Right lobe of liver (tissue), 6 donors: ENCODE measurements at regions not wholly inside any gene's neighbourhood (a gene's known extent, or its start where the extent isn't known, plus 50 kb on each side); places are given as distances from the start of the nearest gene placed in this dataset.

Source experiments
- ATAC-seq, 4 donors: fragments of 200-7000 bp; cut with Tn5 transposase; one replicate each; pipeline ENCODE4 v1.9.1; 2020; ENCODE audit warnings: mild to moderate bottlenecking in 4 of 4, moderate library complexity in 4 of 4
- DNase-seq, 3 donors: peaks; one replicate each; pipeline ENCODE4 v3.0.0-alpha.2; 2020
- H3K27ac ChIP-seq, 3 donors: fragments of 200-600 bp; one replicate each; pipeline ENCODE4 v1.8.0; 2022
- H3K27me3 ChIP-seq, 2 donors: fragments of 200-600 bp; one replicate each; pipeline ENCODE4 v1.8.0; 2022
- H3K36me3 ChIP-seq, 4 donors: fragments of 200-600 bp; sonication (generic) in 1 of 4; one replicate each; pipeline versions ENCODE4 v1.5.1 to v1.8.0; 2017 to 2022; ENCODE audit warnings: control low read depth in 1 of 4
- H3K4me1 ChIP-seq, 4 donors: fragments of 200-600 bp; sonication (generic) in 1 of 4; one replicate each; pipeline versions ENCODE4 v1.5.1 to v1.8.0; 2017 to 2022; ENCODE audit warnings: control low read depth in 1 of 4
- H3K4me3 ChIP-seq, 3 donors: fragments of 200-600 bp; one replicate each; pipeline ENCODE4 v1.8.0; 2022
- H3K9me3 ChIP-seq, 4 donors: fragments of 200-600 bp; sonication (generic) in 1 of 4; one replicate each; pipeline versions ENCODE4 v1.5.1 to v1.8.0; 2017 to 2022; ENCODE audit warnings: control low read depth in 1 of 4
- POLR2A ChIP-seq: fragments of 450-650 bp; IDR thresholded peaks from one replicate; pipeline ENCODE4 v1.6.1; 2017; ENCODE audit warnings: antibody characterized with exemption, mild to moderate bottlenecking
- WGBS: methylation state at CpG from one replicate; pipeline ENCODE4 v1.1.6; 2018; ENCODE audit warnings: low coverage, low lambda C conversion rate; ENCODE audit not compliant: insufficient coverage; ENCODE audit errors: missing lambda C conversion rate; 5-methylcytosine and 5-hydroxymethylcytosine counted together
- intact Hi-C, 2 donors: fragments of 100-400 bp; cut with DNase I; formaldehyde crosslinking; loops; one replicate each; pipeline versions ENCODE4 v1.11.2 to v1.14.1; 2022
- TF ChIP-seq, protein P1 (sequence below), 4 donors: fragments of 200-600 bp in 3 of 4; fragments of 450-650 bp in 1 of 4; IDR thresholded peaks; one replicate each; pipeline versions ENCODE4 v1.5.1 to v1.8.0; 2016 to 2022; ENCODE audit warnings: antibody characterized with exemption in 4 of 4, mild to moderate bottlenecking in 2 of 4
- donor health status: DM: no; HTN: yes; CAD: no.
- donor health status: DM: no; HTN: no; CAD: no.
- donor health status: DM: no; HTN: no; CAD: no.
- donor health status: DM: no; HTN: yes; CAD: no.
- donor health status: DM: no; HTN: yes; CAD: no.

DNA sequence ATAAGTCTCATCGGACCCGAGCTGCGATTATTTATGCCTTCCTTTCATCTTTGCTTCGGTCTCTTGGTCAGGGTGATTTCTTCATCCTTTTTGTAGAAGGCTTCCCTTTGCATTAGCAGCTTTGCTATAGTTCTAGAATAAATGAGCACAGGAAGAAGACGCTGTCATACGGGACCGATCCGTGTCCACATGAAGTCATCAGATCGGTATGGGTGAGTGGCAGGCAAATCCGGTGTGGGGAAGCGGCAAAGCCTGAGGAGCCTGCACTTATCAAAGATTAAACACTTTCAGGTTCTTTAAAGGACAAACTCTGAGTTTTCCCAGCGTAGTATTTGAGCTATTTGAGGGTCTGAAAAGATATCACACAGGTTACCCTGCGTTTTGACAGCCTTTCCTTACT, 119.3 kb downstream of the IRS2 start:
- intact Hi-C loops: no loop called here
- H3K27me3 ChIP-seq: no peaks in the 10 kb centered on the region
- no peaks in the 10 kb centered on the region for H3K9me3 ChIP-seq
- H3K4me1 ChIP-seq: peaks cover 0 to 8% (median 0%) of the 10 kb centered on the region in 4 donors
- no peaks in the 10 kb centered on the region for H3K36me3 ChIP-seq
- ATAC-seq: no peak
- H3K4me3 ChIP-seq: no peak overlapping the region
- 64% methylated on average over 13 of the region's 13 CpGs for WGBS
- no peak overlapping the region for H3K27ac ChIP-seq
- DNase-seq: no peak
- no peak for TF ChIP-seq POLR2A
- TF ChIP-seq, protein P1, sequence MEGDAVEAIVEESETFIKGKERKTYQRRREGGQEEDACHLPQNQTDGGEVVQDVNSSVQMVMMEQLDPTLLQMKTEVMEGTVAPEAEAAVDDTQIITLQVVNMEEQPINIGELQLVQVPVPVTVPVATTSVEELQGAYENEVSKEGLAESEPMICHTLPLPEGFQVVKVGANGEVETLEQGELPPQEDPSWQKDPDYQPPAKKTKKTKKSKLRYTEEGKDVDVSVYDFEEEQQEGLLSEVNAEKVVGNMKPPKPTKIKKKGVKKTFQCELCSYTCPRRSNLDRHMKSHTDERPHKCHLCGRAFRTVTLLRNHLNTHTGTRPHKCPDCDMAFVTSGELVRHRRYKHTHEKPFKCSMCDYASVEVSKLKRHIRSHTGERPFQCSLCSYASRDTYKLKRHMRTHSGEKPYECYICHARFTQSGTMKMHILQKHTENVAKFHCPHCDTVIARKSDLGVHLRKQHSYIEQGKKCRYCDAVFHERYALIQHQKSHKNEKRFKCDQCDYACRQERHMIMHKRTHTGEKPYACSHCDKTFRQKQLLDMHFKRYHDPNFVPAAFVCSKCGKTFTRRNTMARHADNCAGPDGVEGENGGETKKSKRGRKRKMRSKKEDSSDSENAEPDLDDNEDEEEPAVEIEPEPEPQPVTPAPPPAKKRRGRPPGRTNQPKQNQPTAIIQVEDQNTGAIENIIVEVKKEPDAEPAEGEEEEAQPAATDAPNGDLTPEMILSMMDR (IDR thresholded peaks at IDR 0.05): no peak

DNA sequence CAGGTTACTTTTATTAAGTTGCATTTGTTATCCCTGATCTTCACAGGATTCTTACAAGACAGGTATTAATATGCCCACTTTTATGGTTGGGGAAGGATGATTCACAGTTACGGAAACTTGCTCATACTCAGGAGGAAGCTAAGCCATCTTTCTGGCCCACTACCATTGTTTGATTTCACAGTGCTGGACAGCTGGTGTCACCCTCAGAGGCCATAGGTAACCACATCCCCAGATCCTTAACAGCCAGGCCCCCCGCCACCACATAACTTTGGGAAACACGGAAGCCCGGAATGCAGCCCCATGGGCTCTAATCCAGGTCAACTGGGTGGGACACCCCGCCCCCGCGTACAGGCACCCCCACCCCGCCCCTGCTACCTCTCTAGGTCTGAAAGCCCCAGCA, 119.7 kb downstream of the IRS2 start:
- Histone ChIP-seq H3K27ac (no peak overlapping the region), H3K27me3 (no peaks in the 10 kb centered on the region), H3K9me3 (no peaks in the 10 kb centered on the region), H3K4me1 (peaks cover 0 to 8% (median 0%) of the 10 kb centered on the region in 4 donors), H3K4me3 (no peak overlapping the region), H3K36me3 (no peaks in the 10 kb centered on the region)
- 59% methylated on average over 2 of the region's 8 CpGs for WGBS
- DNase-seq: no peak
- no peak for ATAC-seq
- intact Hi-C loops: no loop called here
- TF ChIP-seq POLR2A: no peak
- TF ChIP-seq, protein P1 (IDR thresholded peaks at IDR 0.05): no peak

DNA sequence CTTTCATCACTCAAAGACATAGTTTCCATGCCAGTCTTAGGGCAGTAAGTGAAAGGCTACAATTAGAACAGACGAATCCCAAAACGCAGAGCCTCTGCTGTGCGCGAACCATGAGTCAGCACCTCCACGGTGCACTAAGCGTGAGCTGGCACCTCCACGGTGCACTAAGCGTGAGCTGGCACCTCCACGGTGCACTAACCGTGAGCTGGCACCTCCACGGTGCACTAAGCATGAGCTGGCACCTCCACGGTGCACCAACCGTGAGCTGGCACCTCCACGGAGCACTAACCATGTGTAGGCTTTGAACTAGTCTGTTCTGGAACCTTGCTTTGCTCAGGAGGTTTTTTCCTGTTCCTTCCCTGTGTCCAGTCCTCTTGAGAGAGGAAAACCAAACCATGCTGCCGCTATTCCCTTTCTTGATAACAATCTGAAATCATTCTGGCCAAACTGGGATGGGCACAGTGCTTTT, 120.6 kb downstream of the IRS2 start:
- Histone ChIP-seq H3K9me3 (no peaks in the 10 kb centered on the region), H3K27me3 (no peaks in the 10 kb centered on the region), H3K4me1 (peaks cover 0 to 8% (median 0%) of the 10 kb centered on the region in 4 donors), H3K4me3 (no peak overlapping the region), H3K27ac (no peak overlapping the region), H3K36me3 (no peaks in the 10 kb centered on the region)
- 100% methylated on average over 1 of the region's 15 CpGs for WGBS
- no peak for DNase-seq
- ATAC-seq: no peak
- TF ChIP-seq, protein P1 (IDR thresholded peaks at IDR 0.05): no peak
- no peak for TF ChIP-seq POLR2A
- intact Hi-C loops: no loop called here

DNA sequence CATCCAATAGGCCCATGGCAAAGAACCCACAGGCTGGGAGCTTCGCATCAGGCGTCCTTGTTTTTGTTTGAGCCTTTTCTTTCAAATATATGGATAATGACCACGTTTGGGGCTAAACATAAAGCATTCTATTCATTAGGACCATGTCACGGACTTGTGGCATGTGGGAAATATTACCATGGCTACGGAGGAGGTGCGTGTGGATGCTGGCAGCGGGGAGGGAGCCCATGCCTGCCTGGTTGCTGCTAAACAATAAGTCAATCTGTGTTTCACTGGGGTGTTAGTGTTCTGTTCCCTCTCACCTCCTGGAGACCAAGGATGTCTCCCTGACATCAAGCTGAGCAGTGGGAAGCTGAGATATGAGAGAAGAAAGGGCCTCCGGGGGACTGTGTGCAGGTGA, 121.1 kb downstream of the IRS2 start:
- DNase-seq: no peak
- 88% methylated on average over 8 of the region's 8 CpGs for WGBS
- H3K27me3 ChIP-seq: no peaks in the 10 kb centered on the region
- H3K4me3 ChIP-seq: no peak overlapping the region
- H3K4me1 ChIP-seq: peaks cover 0 to 8% (median 0%) of the 10 kb centered on the region in 4 donors
- intact Hi-C loops: no loop called here
- TF ChIP-seq, protein P1 (IDR thresholded peaks at IDR 0.05): no peak
- no peak for TF ChIP-seq POLR2A
- no peak overlapping the region for H3K27ac ChIP-seq
- no peaks in the 10 kb centered on the region for H3K9me3 ChIP-seq
- no peaks in the 10 kb centered on the region for H3K36me3 ChIP-seq
- ATAC-seq: no peak

DNA sequence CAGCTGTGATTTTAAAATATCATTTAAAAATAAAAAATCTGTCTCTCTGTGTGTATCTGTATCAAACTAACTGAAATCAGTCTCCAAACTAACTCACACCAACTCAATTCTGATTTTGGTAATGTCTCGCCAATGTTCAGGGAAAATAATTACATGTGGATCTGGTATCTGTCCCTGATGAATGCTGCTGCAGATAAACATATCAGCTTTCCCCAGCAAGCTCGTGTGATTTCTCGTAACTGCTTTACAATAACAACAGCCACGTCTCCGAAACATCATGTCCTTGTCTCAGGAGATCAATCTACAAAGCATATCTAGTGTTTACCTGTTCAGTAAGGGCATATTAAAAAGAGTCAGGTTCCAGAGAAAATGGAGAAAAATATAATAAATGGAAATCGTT, 129.0 kb downstream of the IRS2 start:
- Histone ChIP-seq H3K27ac (no peak overlapping the region), H3K9me3 (no peaks in the 10 kb centered on the region), H3K27me3 (no peaks in the 10 kb centered on the region), H3K36me3 (no peaks in the 10 kb centered on the region), H3K4me1 (no peaks in the 10 kb centered on the region), H3K4me3 (no peak overlapping the region)
- DNase-seq (no peak), ATAC-seq (no peak)
- TF ChIP-seq POLR2A: no peak
- TF ChIP-seq, protein P1 (IDR thresholded peaks at IDR 0.05): no peak
- WGBS: 63% methylated on average over 6 of the region's 6 CpGs
- intact Hi-C loops: no loop called here
